Keratinocyte (primary cell): ENCODE measurements at regions not wholly inside any gene's neighbourhood (a gene's known extent, or its start where the extent isn't known, plus 50 kb on each side); places are given as distances from the start of the nearest gene placed in this dataset.

Experiments used
- DNase-seq: peaks from one replicate; pipeline ENCODE4 v3.0.0-alpha.2; 2011; ENCODE audit warnings: low read depth, missing footprints, low spot score
- FAIRE-seq: peaks from 2 replicates; lab custom pipeline; 2011; peaks lifted over from hg19 to GRCh38; lab: Jason Lieb, UNC
- H2AFZ ChIP-seq: 2 replicates; pipeline ENCODE4 v1.6.0; 2012; ENCODE audit warnings: low read length, control low read depth, inconsistent platforms; ENCODE audit not compliant: control insufficient read depth
- H3K27ac ChIP-seq: 2 replicates; pipeline ENCODE4 v1.5.1; 2011; ENCODE audit warnings: low read length; ENCODE audit not compliant: control insufficient read depth, insufficient read depth
- H3K27me3 ChIP-seq: 3 replicates; pipeline ENCODE4 v1.6.0; 2011; ENCODE audit warnings: low read length; ENCODE audit not compliant: control insufficient read depth, insufficient read depth; ENCODE audit errors: extremely low read depth
- H3K36me3 ChIP-seq, 2 experiments: 2 replicates in 1 of 2; 3 replicates in 1 of 2; pipeline ENCODE4 v1.5.1; 2011; ENCODE audit warnings: low read length in 2 of 2, mild to moderate bottlenecking in 1 of 2; ENCODE audit not compliant: control insufficient read depth in 2 of 2, insufficient read depth in 2 of 2; ENCODE audit errors: extremely low read depth in 1 of 2
- H3K4me1 ChIP-seq: 3 replicates; pipeline ENCODE4 v1.5.1; 2011; ENCODE audit warnings: low read length; ENCODE audit not compliant: control insufficient read depth, insufficient read depth; ENCODE audit errors: extremely low read depth
- H3K4me2 ChIP-seq: 3 replicates; pipeline ENCODE4 v1.6.0; 2011; ENCODE audit warnings: low read depth, low read length; ENCODE audit not compliant: control insufficient read depth, insufficient read depth; ENCODE audit errors: extremely low read depth
- H3K4me3 ChIP-seq, 3 experiments: fragments of 200-600 bp in 1 of 3; sonication (generic) in 1 of 3; 2 replicates in 2 of 3; 3 replicates in 1 of 3; pipeline ENCODE4 v1.5.1; 2011 to 2016; ENCODE audit warnings: low read length in 3 of 3, mild to moderate bottlenecking in 3 of 3, control low read depth in 2 of 3, inconsistent platforms in 1 of 3, low read depth in 1 of 3, mixed read lengths in 1 of 3, mixed run types in 1 of 3, moderate library complexity in 1 of 3; ENCODE audit not compliant: control insufficient read depth in 2 of 3, insufficient read depth in 2 of 3; ENCODE audit errors: extremely low read depth in 1 of 3
- H3K79me2 ChIP-seq: 2 replicates; pipeline ENCODE4 v1.6.0; 2012; ENCODE audit warnings: low read length; ENCODE audit not compliant: control insufficient read depth, insufficient read depth
- H3K9ac ChIP-seq: 3 replicates; pipeline ENCODE4 v1.6.0; 2011; ENCODE audit warnings: low read length; ENCODE audit not compliant: control insufficient read depth, insufficient read depth; ENCODE audit errors: extremely low read depth
- H3K9me1 ChIP-seq: 3 replicates; pipeline ENCODE4 v1.6.0; 2011; ENCODE audit warnings: low read length; ENCODE audit not compliant: control insufficient read depth, insufficient read depth; ENCODE audit errors: extremely low read depth
- H3K9me3 ChIP-seq: 2 replicates; pipeline ENCODE4 v1.5.1; 2012; ENCODE audit warnings: low read depth, low read length; ENCODE audit not compliant: control insufficient read depth
- H4K20me1 ChIP-seq: 3 replicates; pipeline ENCODE4 v1.6.0; 2011; ENCODE audit warnings: low read length; ENCODE audit not compliant: control insufficient read depth, insufficient read depth; ENCODE audit errors: extremely low read depth
- EZH2 ChIP-seq: IDR thresholded peaks from one replicate; pipeline ENCODE4 v1.6.1; 2012; ENCODE audit warnings: inconsistent platforms, mild to moderate bottlenecking, low read length, moderate library complexity
- dilution Hi-C: fragments of 300-500 bp; cut with MboI; formaldehyde crosslinking; loops from one replicate; pipeline ENCODE4 v1.7.0; 2020; ENCODE audit warnings: low sequenced_read_pairs; ENCODE audit not compliant: extremely low pct_ligation_motif_present
- TF ChIP-seq, protein P1 (sequence below), 3 experiments: IDR thresholded peaks in 1 of 3; conservative IDR thresholded peaks in 1 of 3; optimal IDR thresholded peaks in 1 of 3; 2 replicates in 2 of 3; 3 replicates in 1 of 3; pipeline versions ENCODE3 to v1.5.1; 2011; ENCODE audit warnings: low read length in 3 of 3, mild to moderate bottlenecking in 3 of 3, moderate library complexity in 2 of 3, control low read depth in 1 of 3, inconsistent platforms in 1 of 3; ENCODE audit not compliant: insufficient read depth in 2 of 3; ENCODE audit errors: extremely low read depth in 1 of 3

GRCh38 chr1:189431447-189431846 lies 1046.2 kb downstream of the BRINP3 start:
- FAIRE-seq = no peak
- no peak overlapping the region for H3K27ac ChIP-seq
- no peaks in the 10 kb centered on the region for H3K36me3 ChIP-seq
- no peaks in the 10 kb centered on the region for H4K20me1 ChIP-seq
- H2AFZ ChIP-seq = no peak overlapping the region
- H3K27me3 ChIP-seq = no peaks in the 10 kb centered on the region
- H3K79me2 ChIP-seq = no peaks in the 10 kb centered on the region
- no peak for DNase-seq
- H3K4me1 ChIP-seq = no peaks in the 10 kb centered on the region
- TF ChIP-seq, protein P1, sequence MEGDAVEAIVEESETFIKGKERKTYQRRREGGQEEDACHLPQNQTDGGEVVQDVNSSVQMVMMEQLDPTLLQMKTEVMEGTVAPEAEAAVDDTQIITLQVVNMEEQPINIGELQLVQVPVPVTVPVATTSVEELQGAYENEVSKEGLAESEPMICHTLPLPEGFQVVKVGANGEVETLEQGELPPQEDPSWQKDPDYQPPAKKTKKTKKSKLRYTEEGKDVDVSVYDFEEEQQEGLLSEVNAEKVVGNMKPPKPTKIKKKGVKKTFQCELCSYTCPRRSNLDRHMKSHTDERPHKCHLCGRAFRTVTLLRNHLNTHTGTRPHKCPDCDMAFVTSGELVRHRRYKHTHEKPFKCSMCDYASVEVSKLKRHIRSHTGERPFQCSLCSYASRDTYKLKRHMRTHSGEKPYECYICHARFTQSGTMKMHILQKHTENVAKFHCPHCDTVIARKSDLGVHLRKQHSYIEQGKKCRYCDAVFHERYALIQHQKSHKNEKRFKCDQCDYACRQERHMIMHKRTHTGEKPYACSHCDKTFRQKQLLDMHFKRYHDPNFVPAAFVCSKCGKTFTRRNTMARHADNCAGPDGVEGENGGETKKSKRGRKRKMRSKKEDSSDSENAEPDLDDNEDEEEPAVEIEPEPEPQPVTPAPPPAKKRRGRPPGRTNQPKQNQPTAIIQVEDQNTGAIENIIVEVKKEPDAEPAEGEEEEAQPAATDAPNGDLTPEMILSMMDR (optimal IDR thresholded peaks at IDR 0.05 in 1 of 3, IDR thresholded peaks at IDR 0.05 in 1 of 3, conservative IDR thresholded peaks at IDR 0.05 in 1 of 3; ENCODE audit: extremely low read depth in 1 of 3, insufficient read depth in 2 of 3, low read length in 3 of 3) = no peak
- no peak for TF ChIP-seq EZH2
- no peaks in the 10 kb centered on the region for H3K9me1 ChIP-seq
- no peaks in the 10 kb centered on the region for H3K9me3 ChIP-seq
- H3K4me2 ChIP-seq = no peak overlapping the region
- no peak overlapping the region for H3K4me3 ChIP-seq
- dilution Hi-C loops = no loop called here
- H3K9ac ChIP-seq = no peak overlapping the region

DNA sequence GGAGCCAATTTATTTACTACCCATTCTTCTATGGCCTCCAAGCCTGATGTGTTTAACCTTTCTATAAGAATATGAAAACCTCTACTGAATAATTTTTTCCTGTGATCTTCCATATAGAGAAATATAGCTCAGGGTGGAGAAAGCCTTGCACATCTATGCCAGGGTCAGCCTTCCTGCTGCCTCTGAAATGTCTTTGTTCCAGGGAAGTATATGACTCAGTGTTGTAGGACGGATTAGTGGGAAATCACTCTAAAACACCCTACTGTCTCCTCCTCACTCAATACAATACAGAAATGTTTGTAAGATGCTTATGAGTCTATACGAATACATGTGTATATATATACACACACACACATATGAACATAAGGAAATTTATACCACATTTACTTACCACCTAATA lies 1044.9 kb downstream of the BRINP3 start:
- no peak for TF ChIP-seq EZH2
- TF ChIP-seq, protein P1 (optimal IDR thresholded peaks at IDR 0.05 in 1 of 3, IDR thresholded peaks at IDR 0.05 in 1 of 3, conservative IDR thresholded peaks at IDR 0.05 in 1 of 3; ENCODE audit: extremely low read depth in 1 of 3, insufficient read depth in 2 of 3, low read length in 3 of 3) = no peak
- Histone ChIP-seq H3K9me3 (no peaks in the 10 kb centered on the region), H3K4me1 (no peaks in the 10 kb centered on the region), H3K4me2 (no peak overlapping the region), H3K27ac (no peak overlapping the region), H4K20me1 (no peaks in the 10 kb centered on the region), H3K9me1 (no peaks in the 10 kb centered on the region), H2AFZ (no peak overlapping the region), H3K4me3 (no peak overlapping the region), H3K27me3 (no peaks in the 10 kb centered on the region), H3K36me3 (no peaks in the 10 kb centered on the region), H3K79me2 (no peaks in the 10 kb centered on the region), H3K9ac (no peak overlapping the region)
- no peak for FAIRE-seq
- DNase-seq = no peak
- dilution Hi-C loops = no loop called here
